ENCODE measurements at regions not wholly inside any gene's neighbourhood (a gene's known extent, or its start where the extent isn't known, plus 50 kb on each side); places are given as distances from the start of the nearest gene placed in this dataset.
A peak's percentile ranks its signal among the peaks of the same experiment; 100 is the strongest.

- H3K36me3 ChIP-seq (ENCODE audit: control insufficient read depth, insufficient read depth, low read length): no peaks in the 10 kb centered on the region
- ATAC-seq: peak; percentile 86
- no peaks in the 10 kb centered on the region; the same call in 1 of the 2 replicates for H3K4me1 ChIP-seq (ENCODE audit: control insufficient read depth, insufficient read depth, low read length)
- H3K27ac ChIP-seq (ENCODE audit: low read length): peak overlapping the region; percentile 84
- no TSS peak for BruUV-seq (replicated peaks)
- TF ChIP-seq REST (IDR thresholded peaks at IDR 0.05; ENCODE audit: insufficient read depth in 1 of 2, low read depth in 2 of 2, low read length in 1 of 2): no peak
- no peak for TF ChIP-seq CTCF (IDR thresholded peaks at IDR 0.05)
- no peak for TF ChIP-seq TCF7L2 (IDR thresholded peaks at IDR 0.05; ENCODE audit: low read depth, low read length)
- no peak for TF ChIP-seq SIN3A (IDR thresholded peaks at IDR 0.05; ENCODE audit: borderline replicate concordance, insufficient read depth, low read depth, low read length)
- no peak for TF ChIP-seq POLR2AphosphoS5 (IDR thresholded peaks at IDR 0.05; ENCODE audit: low read depth, low read length)
- no peaks in the 10 kb centered on the region for H3K27me3 ChIP-seq (ENCODE audit: control insufficient read depth, insufficient read depth, low read length)
- DNase-seq (ENCODE audit: low read depth, low spot score): peak; percentile 35
- CTCF ChIA-PET: no interaction called here
- peak overlapping the region; percentile 43 to 80 for H3K4me3 ChIP-seq (ENCODE audit: low read depth in 2 of 2, low read length in 2 of 2)
- POLR2A ChIA-PET: no interaction called here
- intact Hi-C loops (cut with micrococcal nuclease; ENCODE audit: unreplicated experiment): no loop called here
- in situ Hi-C loops (cut with HindIII; ENCODE audit: low pct_unique_long_range_greater_than_20kb, low sequenced_read_pairs): no loop called here
- no peaks in the 10 kb centered on the region; the same call in 1 of the 2 replicates for H3K9me3 ChIP-seq (ENCODE audit: control insufficient read depth, insufficient read depth, low read depth, low read length)
Measured at GRCh38 chr5:18745042-18745987, 1111.1 kb downstream of the TAF11L14 start.

- CTCF ChIA-PET: no interaction called here
- H3K4me3 ChIP-seq (ENCODE audit: low read depth in 2 of 2, low read length in 2 of 2): peak overlapping the region; percentile 43 to 80
- no TSS peak for BruUV-seq (replicated peaks)
Measured at GRCh38 chr5:18745988-18746615, 1111.8 kb downstream of the TAF11L14 start.

More at GRCh38 chr5:18745988-18746615, 1111.8 kb downstream of the TAF11L14 start:
- Histone ChIP-seq H3K9me3 (ENCODE audit: control insufficient read depth, insufficient read depth, low read depth, low read length) (no peaks in the 10 kb centered on the region; the same call in 1 of the 2 replicates), H3K4me1 (ENCODE audit: control insufficient read depth, insufficient read depth, low read length) (no peaks in the 10 kb centered on the region; the same call in 1 of the 2 replicates), H3K27ac (ENCODE audit: low read length) (peak overlapping the region; percentile 84), H3K27me3 (ENCODE audit: control insufficient read depth, insufficient read depth, low read length) (no peaks in the 10 kb centered on the region), H3K36me3 (ENCODE audit: control insufficient read depth, insufficient read depth, low read length) (no peaks in the 10 kb centered on the region)
- POLR2A ChIA-PET: no interaction called here
- in situ Hi-C loops (cut with HindIII; ENCODE audit: low pct_unique_long_range_greater_than_20kb, low sequenced_read_pairs): no loop called here
- no peak for TF ChIP-seq REST (IDR thresholded peaks at IDR 0.05; ENCODE audit: insufficient read depth in 1 of 2, low read depth in 2 of 2, low read length in 1 of 2)
- TF ChIP-seq TCF7L2 (IDR thresholded peaks at IDR 0.05; ENCODE audit: low read depth, low read length): no peak
- no peak for TF ChIP-seq SIN3A (IDR thresholded peaks at IDR 0.05; ENCODE audit: borderline replicate concordance, insufficient read depth, low read depth, low read length)
- no peak for TF ChIP-seq CTCF (IDR thresholded peaks at IDR 0.05)
- no peak for TF ChIP-seq POLR2AphosphoS5 (IDR thresholded peaks at IDR 0.05; ENCODE audit: low read depth, low read length)
- DNase-seq (ENCODE audit: low read depth, low spot score) (peak; percentile 78), ATAC-seq (peak; percentile 74)
- intact Hi-C loops (cut with micrococcal nuclease; ENCODE audit: unreplicated experiment): no loop called here
